ENCODE measurements at regions not wholly inside any gene's neighbourhood (a gene's known extent, or its start where the extent isn't known, plus 50 kb on each side); places are given as distances from the start of the nearest gene placed in this dataset.

- no peak for TF ChIP-seq POLR2A (IDR thresholded peaks at IDR 0.05)
- no peak for TF ChIP-seq CTCF (IDR thresholded peaks at IDR 0.05)
Observed at GRCh38 chr17:13884347-13884746, 185.0 kb upstream of the COX10 start.

All from thyroid gland (tissue), 4 donors.